ENCODE measurements at regions not wholly inside any gene's neighbourhood (a gene's known extent, or its start where the extent isn't known, plus 50 kb on each side); places are given as distances from the start of the nearest gene placed in this dataset.

DNA sequence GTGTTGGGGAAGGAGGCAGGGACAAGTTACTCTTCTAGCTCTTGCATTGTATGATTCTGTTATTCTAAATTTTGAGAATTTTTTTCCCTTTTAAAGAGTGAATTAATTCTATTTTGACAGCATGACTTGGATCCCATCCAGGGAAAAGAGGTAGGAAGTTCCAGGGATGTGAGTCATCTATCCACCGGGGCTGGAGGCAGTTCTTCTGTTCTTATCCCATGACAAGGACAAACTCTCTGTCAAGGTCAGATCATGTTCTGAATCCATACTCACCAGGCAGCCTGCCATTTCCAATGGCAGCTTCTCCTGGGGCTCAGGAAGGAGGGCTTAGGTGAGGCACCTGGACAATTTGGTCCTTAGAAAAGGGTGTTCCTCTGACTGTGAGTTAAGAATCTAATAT, 132.0 kb upstream of the MED14 start:
- TF ChIP-seq CTCF (IDR thresholded peaks at IDR 0.05) = no peak
- no peak for TF ChIP-seq EZH2 (IDR thresholded peaks at IDR 0.05; ENCODE audit: borderline replicate concordance, insufficient read depth, low read depth, low read length, poor library complexity, severe bottlenecking)

Data from B cell (primary cell).